ENCODE measurements at regions not wholly inside any gene's neighbourhood (a gene's known extent, or its start where the extent isn't known, plus 50 kb on each side); places are given as distances from the start of the nearest gene placed in this dataset.
"Not testable (repeated sequence)": the region's sequence is repeated elsewhere in the genome, so short reads cannot be mapped to it uniquely, and the experiment has no call there.

DNA sequence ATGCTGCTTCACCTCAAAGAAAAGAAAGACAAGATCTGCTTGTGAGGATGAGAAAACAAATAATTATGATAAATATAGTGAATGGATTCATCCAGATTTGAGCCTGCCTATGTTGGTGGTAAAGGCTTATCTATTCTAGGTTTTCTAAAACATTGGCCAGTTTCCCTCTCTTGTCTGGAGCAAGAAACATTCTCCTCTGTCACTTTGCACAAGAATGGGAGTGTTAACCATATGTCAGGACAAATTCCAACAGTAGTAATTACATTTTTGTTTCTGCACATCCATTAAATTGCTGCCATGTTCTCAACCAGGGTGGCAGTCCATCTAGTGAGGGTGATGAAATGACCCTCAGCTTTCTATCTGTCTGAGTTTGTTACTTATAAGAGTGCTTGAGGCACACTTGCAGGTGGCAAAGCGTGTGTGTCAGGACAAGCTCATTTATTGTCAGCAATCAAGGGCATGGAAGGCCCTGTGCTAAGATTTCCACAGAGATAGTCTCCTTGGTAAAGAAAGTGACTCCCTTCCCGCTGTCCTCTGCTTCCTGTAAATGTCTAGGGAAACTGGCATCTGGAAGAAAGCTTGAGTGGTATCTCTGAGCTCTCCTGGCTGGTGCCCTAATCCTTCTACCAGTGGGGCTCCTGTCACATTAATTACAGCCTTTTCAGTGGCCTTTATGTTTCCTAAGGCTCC is 502.1 kb upstream of the FLRT2 start:
- DNase-seq, result no peak

DNA sequence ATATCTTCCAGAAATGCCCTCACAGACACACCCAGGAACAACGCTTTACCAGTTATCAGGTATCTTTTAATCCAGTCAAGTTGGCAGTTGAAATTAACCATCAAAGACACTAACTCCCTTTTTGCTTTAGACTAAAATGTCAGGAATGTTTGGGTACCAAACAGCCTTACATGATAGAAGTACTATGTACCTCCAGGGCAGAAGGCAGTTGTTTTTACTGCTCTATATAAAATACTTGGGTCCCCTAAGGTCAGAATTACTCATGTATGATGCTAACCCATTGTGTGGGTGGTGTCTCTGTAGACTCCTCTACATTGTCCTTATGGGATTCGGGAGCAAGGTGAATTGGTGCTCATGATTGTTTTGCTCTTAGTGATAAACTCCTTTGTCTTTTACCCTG is 492.5 kb upstream of the FLRT2 start:
- DNase-seq, result no peak

DNA sequence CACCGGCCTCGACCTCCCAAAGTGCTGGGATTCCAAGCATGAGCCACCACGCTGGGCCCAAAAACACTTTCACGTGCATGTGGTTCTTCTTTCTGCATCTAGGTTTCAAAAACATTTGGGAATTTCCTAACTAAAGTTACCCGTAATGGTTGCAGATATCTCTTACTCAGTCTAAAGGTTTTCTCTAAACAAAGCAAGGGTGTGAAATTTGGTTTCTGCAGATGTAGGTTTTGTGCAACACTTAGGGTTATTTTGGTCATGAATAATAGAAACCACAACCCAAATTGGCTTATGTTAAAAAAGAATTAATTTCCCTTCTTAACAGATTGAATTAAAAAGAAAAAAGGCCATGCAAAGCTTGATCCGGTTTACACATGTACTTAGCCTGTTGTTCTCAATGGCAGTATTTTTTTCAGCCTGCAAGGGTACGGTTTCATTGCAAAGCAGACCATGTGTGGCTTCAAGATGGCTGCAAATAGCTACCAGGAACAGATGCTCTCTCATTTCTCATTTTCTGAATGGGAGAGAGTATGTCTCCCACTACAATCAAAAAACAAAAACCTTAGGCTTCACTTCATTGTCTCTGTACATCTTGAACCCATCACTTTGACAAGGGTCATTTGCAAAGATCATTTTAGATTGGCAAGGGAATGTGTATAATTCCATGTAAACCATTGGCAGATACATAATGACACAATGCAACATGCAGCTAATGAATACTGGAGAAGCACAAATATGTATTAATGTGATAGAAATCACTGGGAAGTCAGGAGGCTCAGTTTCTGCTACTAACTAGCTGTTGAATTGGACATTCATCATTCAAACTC is 491.2 kb upstream of the FLRT2 start:
- DNase-seq, result no peak

DNA sequence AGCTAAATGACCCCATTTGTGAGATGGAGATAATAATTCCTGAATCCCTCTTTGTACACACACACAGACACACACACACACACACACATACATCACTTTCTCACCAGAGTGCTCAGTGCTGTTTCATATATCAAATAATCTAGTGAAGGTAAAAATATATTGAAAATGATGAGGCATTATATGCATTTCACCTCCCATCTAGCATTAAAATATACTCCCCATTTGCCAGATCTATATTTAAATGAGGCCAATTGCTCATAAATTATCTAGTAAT is 490.7 kb upstream of the FLRT2 start:
- DNase-seq, result no peak

DNA sequence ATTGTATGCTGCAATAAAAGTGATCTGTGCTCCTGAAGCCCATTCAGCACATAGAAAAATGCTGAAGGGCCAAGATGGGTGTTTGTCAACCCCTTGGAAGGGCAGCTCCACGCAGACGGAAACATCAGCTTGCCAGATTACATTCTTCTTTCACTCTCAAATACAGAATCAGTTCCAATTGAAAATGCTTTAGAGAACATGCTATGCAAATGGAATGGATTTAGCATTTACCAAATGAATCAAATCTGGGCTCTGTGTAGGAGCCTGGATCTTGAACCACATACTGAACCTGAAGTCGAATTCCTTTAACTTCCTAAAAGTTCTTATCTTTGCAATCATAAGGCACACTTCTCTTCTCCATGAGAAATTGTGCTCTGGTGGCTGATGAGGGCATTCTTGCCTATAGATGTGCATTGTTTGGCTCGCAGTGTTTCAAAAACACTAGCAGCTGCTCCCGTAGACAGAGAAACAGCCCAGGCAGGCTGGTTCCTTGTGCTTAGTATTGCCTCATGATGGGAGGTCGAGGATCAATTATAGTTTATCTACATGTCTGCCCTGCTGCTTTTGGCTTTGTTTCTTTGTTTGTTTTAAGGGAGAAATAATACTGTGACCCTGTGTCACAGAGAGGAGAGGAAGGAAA is 489.8 kb upstream of the FLRT2 start:
- no peak for DNase-seq

DNA sequence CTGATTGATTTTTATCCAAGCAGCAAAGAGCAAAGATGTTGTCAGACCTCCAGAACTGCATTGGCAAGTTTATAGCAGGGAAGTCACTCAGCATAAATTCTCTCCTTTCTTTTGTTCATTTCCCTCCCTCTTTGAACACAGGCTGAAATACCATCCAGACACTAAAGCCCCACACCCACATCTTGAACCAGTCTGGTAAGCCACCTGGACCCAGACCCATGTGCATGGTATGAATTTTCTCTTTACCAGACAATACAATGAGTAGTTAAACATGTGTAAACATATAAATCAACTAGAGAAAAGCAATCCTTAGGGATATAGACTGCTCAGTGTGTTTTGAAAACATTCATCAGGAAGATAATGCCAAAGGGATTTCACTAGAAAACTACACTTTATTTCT is 488.3 kb upstream of the FLRT2 start:
- DNase-seq, result no peak

DNA sequence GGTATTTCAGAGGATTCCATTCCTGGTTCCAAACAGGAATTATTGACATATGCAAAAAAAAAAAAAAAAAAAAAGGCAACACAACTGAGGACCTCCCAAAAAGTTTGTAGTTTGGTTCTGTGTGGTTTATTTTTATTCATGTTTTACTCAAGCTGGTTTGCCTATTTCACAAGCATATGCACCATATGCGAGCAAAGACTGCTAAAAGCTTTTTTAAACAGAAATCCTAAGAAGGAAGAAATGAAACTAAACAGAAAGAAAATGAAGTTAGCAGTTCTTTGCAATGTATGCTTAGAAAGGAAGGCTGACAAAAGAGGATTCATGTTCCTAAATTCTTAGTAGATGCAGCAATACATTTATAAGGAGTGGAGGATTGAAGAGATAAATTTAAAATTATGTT is 487.6 kb upstream of the FLRT2 start:
- DNase-seq, result no peak

DNA sequence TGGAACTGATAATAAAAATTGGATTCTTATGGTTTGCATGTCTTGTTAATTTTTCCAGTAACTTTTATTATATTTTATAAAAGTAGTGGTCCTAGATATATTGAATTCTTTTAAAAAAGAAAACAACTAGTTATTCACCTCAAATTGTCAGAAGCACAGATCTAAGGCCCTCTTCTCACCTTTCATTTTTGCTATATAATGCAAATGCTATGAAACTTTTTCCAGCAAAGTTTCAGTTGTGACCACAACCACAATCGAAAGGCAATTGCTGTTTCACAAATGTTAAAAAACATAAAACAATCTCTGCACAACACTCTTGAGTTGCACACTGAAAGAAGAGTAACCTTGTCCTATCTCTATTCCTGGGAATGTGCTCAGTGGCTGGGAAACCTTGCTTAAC is 479.8 kb upstream of the FLRT2 start:
- no peak for DNase-seq

DNA sequence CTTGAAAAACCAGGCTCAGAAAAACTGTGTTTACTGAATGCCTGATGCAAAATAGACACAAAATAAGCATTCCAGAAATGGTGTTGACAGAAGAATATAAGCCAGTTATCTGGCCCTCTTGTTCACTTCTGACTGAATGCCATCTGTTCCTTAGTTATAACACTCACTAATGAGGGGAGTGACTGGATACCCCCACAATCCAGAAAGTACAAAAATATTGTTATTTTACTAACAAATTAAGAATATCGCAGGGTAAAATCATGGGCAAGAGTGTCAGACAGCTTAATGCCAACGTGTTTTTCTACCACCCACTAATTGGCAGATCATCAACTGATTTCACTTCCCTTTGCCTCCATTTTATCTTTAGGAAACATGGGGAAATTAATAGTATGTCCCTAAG is 477.3 kb upstream of the FLRT2 start:
- no peak for DNase-seq

DNA sequence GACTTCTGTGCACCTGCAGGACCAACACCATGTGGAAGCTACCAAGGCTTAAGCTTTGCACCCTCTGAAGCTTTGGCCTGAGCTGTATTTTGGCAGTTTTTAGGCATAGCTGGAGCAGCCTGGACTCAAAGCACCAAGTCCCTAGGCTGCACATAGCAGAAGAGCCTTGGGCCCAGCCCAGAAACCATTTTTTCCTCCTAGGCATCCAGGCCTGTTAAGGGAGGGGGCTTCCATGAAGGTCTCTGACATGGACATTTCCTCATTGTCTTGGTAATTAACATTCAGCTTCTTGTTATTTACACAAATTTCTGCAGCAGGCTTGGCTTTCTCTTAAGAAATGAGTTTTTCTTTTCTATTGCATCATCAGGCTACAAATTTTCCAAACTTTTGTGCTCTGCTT is 475.8 kb upstream of the FLRT2 start:
- no peak for DNase-seq

DNA sequence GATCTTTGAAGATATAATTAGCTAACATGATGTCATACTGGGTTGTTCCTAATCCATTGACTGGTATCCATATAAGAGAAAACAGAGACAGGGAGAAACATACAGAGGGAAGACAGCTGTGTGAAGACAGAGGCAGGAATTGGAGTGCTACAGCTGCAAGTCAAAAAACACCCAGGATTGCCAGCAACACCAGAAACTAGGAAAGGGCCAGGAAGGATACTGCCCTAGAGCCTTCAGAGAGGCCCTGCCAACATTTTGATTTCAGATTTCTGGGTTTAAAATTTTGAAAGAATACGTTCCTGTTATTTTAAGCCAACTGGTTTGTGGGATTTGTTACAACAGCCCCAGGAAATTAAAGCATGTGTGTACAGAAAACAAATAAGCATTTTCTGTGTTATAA is 473.7 kb upstream of the FLRT2 start:
- DNase-seq, result no peak

DNA sequence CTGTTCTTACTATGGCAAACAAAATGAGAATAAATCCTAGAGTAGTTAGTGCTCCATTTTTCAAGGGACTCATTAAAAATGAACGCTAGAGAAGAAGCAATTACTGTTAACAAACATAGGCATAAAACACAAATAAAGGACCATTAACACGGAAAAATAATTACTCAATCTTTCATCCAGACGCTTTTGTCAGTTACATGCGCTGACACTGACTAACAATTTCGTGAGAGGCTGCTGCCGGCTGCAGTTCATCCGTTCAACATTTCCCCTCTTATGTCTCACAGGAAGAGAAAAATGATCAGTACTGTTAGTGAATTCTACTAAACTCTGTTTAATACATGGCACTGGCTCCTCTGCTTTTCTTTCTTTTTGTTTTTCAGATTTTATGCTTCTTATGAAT is 472.7 kb upstream of the FLRT2 start:
- DNase-seq, result peak; percentile 52

DNA sequence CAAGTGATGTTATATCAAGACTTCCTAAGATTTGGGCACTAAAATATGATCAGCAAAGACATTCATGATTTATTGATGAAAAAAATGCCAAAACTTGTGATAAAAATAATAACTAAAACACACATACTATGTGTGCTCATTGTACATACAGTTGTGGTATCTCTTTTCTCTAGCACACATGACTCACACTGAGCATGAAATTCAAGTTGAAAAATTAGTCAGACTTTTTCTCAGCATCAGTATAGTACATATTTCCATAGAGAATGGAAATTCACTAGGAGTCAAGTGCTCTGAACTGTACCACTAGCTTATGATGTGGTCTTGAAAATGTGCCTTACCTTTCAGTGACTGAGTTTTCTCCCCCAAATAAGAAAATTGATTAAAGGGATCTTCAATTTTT is 471.8 kb upstream of the FLRT2 start:
- no peak for DNase-seq

DNA sequence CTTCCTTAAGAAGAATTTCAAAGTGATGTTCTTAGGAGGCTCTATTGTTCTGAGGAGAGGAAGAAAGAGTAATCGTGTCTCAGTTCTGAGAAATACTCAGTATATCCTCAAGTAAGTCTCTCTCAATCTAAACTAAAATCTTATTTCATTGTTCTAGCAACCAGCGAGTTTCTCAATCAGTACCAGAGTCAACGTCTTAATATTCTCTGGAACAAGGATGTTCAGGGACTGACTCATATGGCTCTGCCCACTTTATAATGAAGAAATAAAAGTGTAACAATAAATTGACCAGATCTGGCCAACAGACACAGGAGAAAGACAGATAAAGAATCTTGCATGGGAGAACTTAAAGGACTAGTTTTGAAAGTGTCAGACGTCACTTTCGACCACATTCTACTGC is 469.8 kb upstream of the FLRT2 start:
- DNase-seq, result no peak

DNA sequence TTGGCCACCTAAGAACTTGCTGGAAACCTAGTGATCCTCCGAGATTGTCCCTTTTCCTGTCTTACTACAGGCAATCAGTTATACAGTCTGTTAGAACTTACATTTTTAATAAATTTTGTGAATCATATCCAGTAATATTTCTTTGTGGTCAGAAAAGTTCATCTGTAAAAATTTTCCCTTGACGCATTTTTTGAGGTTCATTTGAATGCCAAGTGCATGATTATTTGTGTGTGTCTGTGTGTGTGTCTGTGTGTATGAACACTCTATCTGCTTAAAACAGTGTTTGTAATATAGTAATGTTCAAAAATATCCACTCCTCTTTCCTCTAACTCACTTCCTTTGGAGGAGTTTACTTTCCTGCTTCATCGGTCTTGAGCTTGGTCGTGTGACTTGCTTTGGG is 468.7 kb upstream of the FLRT2 start:
- no peak for DNase-seq

DNA sequence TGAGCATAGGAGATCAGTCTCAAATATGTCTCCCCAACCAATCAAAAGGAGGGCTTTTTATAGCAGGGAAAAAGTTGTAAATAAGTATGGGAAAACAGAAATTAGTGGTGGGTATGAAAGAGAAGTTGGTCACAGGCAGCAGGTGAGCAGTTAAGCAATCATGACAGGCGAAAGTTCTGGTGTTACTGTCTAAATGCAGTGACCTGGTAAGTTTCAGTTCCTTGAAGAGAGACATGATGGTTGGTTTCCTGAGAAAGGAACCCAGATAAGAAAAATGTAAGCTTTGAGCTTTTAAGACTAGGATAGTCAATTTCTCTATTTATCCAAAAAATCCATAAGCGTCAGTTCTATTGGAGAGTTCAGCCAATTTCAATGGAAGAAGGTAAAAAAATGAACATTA is 466.2 kb upstream of the FLRT2 start:
- no peak for DNase-seq

DNA sequence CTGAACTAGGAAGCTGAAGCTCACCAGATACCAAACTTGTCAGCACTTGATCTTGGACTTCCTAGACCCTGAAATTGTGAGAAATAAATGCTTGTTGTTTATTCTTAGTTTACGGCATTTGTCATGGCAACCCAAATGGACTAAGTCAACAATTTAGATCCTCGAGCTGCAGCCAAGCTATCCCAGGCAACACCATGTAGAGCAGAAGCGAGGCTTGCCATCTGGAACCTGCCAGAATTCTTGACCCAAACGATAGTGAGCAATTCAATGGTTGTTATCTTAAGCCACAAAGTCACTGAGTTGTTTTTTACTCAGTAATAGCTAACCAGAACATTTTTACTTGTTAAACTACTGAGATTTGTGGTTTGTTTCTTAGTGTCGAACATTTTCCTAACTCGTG is 458.5 kb upstream of the FLRT2 start:
- no peak for DNase-seq

DNA sequence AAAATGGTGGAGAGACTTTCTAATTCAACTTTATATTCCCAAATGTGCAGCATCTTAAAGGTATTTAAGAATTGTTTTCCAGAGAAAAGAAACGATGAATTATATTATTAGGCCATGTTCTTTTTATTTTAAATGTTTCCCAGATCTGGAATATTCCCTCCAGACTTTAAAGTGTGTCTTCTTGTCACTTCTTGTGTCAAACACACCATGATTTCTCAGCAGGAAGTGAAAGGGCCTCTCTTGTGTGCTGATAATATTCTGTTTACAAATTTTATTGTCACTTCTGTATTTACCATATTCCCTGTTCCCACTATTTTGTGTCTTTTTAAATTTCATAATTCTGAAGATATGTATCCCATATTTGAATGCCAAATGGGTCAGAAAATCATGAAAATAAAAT is 455.0 kb upstream of the FLRT2 start:
- DNase-seq, result no peak

DNA sequence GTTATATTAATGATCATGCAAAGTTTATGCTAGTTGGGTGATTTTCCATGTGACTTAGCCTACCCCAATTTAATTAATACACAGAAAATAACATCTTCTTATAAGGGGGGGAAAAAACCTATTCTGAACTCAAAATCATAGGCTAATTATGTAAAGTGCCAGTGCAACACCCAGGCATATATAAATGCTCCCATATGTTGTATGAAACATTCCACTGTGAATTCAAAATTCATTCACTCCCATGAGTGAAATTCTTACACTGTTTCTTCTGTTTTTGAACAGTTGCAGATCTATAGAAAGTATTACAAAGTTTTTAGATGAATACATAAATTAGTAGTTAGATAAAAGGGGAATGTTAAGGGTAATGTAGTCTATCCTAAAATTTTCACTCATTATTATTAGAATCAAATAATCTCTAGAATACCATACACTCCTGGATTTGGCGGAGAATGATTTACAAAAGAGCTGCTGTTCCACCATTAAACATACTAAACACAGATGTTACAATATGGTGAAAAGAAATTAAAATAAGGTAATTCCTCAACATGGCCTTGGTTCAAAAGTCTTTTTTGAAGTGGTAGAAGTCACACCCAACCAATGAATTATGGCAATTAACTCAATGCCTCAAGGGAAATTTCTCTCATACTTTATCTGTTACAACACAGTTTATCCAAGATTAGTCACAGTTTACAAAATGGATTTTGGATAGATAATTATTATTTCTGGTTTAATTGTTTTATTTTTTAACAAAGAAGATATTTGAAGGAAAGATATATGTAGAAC is 454.1 kb upstream of the FLRT2 start:
- no peak for DNase-seq

DNA sequence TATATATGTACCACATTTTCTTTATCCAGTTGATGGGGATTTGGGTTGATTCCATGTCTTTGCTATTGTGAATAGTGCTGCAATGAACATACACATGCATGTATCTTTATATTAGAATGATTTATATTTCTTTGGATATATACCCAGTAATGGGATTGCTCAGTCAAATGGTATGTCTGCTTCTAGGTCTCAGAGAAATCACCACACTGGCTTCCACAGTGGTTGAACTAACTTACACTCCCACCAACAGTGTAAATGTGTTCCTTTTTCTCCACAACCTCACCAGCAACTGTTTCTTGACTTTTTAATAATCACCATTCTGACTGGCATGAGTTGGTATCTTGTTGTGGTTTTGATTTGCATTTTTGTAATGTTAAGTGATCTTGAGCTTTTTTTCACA is 452.2 kb upstream of the FLRT2 start:
- DNase-seq, result not testable (repeated sequence)

DNA sequence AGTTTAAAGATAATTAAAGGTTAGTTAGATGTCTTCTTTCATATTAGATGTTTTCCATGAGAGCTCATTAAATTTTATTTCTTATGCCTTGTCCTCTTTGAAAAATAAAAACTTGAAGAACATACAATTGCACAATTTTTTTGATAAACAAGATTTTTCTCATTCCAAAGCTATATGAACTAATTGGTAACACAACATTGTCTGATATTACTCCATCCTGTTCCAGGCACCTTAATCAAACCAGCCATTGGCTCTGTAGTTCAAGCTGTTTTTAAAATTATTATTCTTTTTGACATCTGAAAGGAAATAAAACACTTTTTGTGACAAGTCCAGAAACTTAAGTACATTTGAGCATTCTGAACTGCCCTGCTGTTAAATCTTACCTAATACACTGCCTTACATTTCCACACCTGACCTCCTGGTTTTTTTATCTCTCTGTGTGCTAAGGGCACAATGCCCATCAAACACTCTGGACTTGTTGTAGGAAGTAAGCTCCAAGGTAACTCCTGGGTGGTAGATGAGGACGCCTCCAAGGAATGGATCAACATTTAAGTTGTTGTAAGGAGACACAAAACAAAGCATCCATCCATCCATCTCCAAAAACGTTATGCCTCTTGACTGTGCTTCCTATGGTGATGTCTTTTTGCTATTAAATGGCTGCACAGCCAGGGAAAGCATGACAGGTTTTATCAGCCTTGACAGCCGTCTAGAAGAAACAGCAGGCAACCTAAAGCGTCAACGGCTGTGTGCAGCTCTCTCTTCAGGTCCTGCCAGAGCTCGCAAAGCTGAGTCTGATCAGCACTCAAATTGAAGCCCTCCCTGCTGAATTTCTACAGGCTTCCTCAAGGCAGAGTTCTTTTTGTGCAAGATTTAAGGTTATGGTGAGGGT is 449.9 kb upstream of the FLRT2 start:
- DNase-seq, result no peak

DNA sequence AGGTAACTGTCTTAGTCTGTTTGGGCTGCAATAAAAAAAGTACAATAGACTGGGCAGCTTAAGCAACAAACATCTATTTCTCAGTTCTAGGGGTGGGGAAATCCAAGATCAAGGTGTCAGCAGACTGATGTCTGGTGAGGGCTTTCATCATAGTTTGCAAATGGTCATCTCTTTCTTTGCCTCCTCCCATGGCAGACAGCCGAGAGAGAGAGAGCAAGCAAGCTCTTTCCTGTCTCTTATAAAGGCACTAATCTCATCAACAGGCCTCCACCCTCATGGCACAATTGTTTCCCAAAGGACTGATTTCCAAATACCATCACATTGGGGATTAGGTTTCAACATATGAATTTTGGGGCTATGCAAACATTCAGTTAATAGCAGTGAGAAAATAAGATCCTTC is 445.6 kb upstream of the FLRT2 start:
- no peak for DNase-seq

DNA sequence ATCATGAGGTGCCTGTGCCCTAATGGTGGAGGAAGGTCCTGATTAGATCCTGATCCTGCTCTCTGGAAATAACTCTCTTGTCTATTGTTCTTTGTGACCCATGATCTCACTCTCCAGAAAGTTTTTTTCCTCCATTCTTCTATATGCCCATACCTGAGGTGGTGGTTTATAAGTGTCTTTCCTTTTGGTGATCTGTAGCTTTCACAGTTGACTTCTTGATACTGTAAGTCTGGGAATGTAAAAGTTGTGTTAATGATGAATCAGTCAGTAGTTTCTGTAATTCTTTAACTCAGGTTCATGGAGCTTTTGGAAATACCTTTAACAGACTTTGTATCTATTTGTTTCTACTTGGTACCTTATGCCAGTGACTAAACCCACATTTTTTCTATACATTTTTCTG is 444.0 kb upstream of the FLRT2 start:
- no peak for DNase-seq
